K562 (cell line): ENCODE measurements at regions not wholly inside any gene's neighbourhood (a gene's known extent, or its start where the extent isn't known, plus 50 kb on each side); places are given as distances from the start of the nearest gene placed in this dataset.

Source experiments
- ATAC-seq: fragments of 200-7000 bp; cut with Tn5 transposase; 3 replicates; pipeline ENCODE4 v1.9.1; 2020; ENCODE audit warnings: moderate library complexity
- BruUV-seq: library from RNA; stranded (reverse); fragments of 400-500 nt; replicated peaks from 2 replicates; lab custom pipeline; 2021; lab: Mats Ljungman, UMichigan
- CTCF ChIA-PET: fragments of 300-600 bp; formaldehyde crosslinking; extraction: SDS; loops from one replicate; lab custom pipeline; 2021; ENCODE audit warnings: low intra/inter-chr PET ratio; lab: Yijun Ruan, JAX
- POLR2A ChIA-PET: fragments of 300-600, 350-650 bp; sonication (Branson Sonifier 250); formaldehyde crosslinking; extraction: SDS; loops from one replicate; lab custom pipeline; 2021; ENCODE audit warnings: antibody characterized with exemption, inconsistent platforms; lab: Yijun Ruan, JAX
- DNase-seq, 4 experiments: peaks; one replicate each; pipeline versions ENCODE4 v3.0.0 to v3.0.0-alpha.2; 2011 to 2018; ENCODE audit warnings: low spot score in 3 of 4, mixed read lengths in 3 of 4; ENCODE audit errors: extremely low read depth in 1 of 4
- FAIRE-seq: peaks from 2 replicates; lab custom pipeline; 2011; peaks lifted over from hg19 to GRCh38; lab: Jason Lieb, UNC
- H2AFZ ChIP-seq: 2 replicates; pipeline ENCODE4 v1.6.0; 2011; ENCODE audit warnings: low read depth, low read length, control low read depth, inconsistent platforms
- H3K27ac ChIP-seq: fragments of 200-600 bp; 3 replicates; pipeline ENCODE4 v1.8.0; 2011; ENCODE audit warnings: low read depth, mild to moderate bottlenecking, control low read depth, inconsistent platforms, low read length, moderate library complexity, mixed read lengths; ENCODE audit errors: extremely low read depth
- H3K27me3 ChIP-seq, 2 experiments: fragments of 300-600 bp in 1 of 2; 2 replicates in 1 of 2; 3 replicates in 1 of 2; pipeline versions ENCODE4 v1.6.0 to v1.8.0; 2011; ENCODE audit warnings: inconsistent platforms in 2 of 2, low read length in 2 of 2, mild to moderate bottlenecking in 1 of 2, mixed read lengths in 1 of 2, moderate library complexity in 1 of 2; ENCODE audit not compliant: control insufficient read depth in 2 of 2, insufficient read depth in 2 of 2
- H3K36me3 ChIP-seq: fragments of 300-600 bp; 3 replicates; pipeline ENCODE4 v1.8.0; 2011; ENCODE audit warnings: mild to moderate bottlenecking, low read length, inconsistent platforms; ENCODE audit not compliant: control insufficient read depth, insufficient read depth
- H3K4me1 ChIP-seq, 2 experiments: fragments of 200-600 bp in 1 of 2; replicated peaks in 1 of 2; 2 replicates in 1 of 2; 3 replicates in 1 of 2; pipeline versions ENCODE4 v1.5.1 to v1.8.0; 2011; ENCODE audit warnings: inconsistent platforms in 2 of 2, low read length in 2 of 2, mild to moderate bottlenecking in 1 of 2, mixed read lengths in 1 of 2, moderate library complexity in 1 of 2; ENCODE audit not compliant: control insufficient read depth in 2 of 2, insufficient read depth in 2 of 2
- H3K4me2 ChIP-seq: 2 replicates; pipeline ENCODE4 v1.6.1; 2011; ENCODE audit warnings: low read length, control low read depth, inconsistent platforms, mixed read lengths; ENCODE audit not compliant: insufficient read depth
- H3K4me3 ChIP-seq: fragments of 200-600 bp; sonication (generic), shearing (Covaris generic); 2 replicates; pipeline ENCODE4 v1.5.1; 2016; ENCODE audit warnings: control low read depth, inconsistent platforms
- H3K79me2 ChIP-seq: fragments of 200-600 bp; 3 replicates; pipeline ENCODE4 v1.8.0; 2011; ENCODE audit warnings: low read length, inconsistent platforms; ENCODE audit not compliant: control insufficient read depth, insufficient read depth
- H3K9ac ChIP-seq, 2 experiments: 2 replicates each; pipeline versions ENCODE4 v1.6.0 to v1.6.1; 2011; ENCODE audit warnings: low read depth in 2 of 2, low read length in 2 of 2, control low read depth in 1 of 2, inconsistent platforms in 1 of 2, mild to moderate bottlenecking in 1 of 2, mixed read lengths in 1 of 2; ENCODE audit not compliant: insufficient read depth in 1 of 2
- H3K9me1 ChIP-seq: one replicate; pipeline ENCODE4 v1.6.0; 2011; ENCODE audit warnings: inconsistent platforms, mild to moderate bottlenecking, low read length, moderate library complexity; ENCODE audit not compliant: control insufficient read depth, insufficient read depth
- H3K9me3 ChIP-seq: replicated peaks from 2 replicates; pipeline ENCODE4 v1.5.1; 2011; ENCODE audit warnings: low read depth, low read length, inconsistent platforms; ENCODE audit not compliant: control insufficient read depth, insufficient read depth
- H4K20me1 ChIP-seq: replicated peaks from 2 replicates; pipeline ENCODE4 v1.6.1; 2011; ENCODE audit warnings: low read length, inconsistent platforms, mixed read lengths; ENCODE audit not compliant: control insufficient read depth, insufficient read depth
- ARID1B ChIP-seq: fragments of 450-650 bp; IDR thresholded peaks from 2 replicates; pipeline ENCODE4 v1.6.1; 2016; ENCODE audit warnings: antibody characterized with exemption, mild to moderate bottlenecking, inconsistent platforms
- CCNT2 ChIP-seq: IDR thresholded peaks from 2 replicates; pipeline ENCODE4 v1.6.1; 2011; ENCODE audit warnings: borderline replicate concordance, low read depth, mild to moderate bottlenecking, moderate library complexity, mixed read lengths, low read length; ENCODE audit not compliant: insufficient read length; ENCODE audit errors: extremely low read depth
- CTBP1 ChIP-seq: fragments of 450-650 bp; IDR thresholded peaks from 2 replicates; pipeline ENCODE4 v1.6.1; 2016; ENCODE audit warnings: borderline replicate concordance
- HNRNPLL ChIP-seq: fragments of 200-400 bp; formaldehyde crosslinking; IDR thresholded peaks from 2 replicates; pipeline ENCODE4 v1.6.1; 2017; ENCODE audit warnings: low read length, low read depth, mild to moderate bottlenecking; ENCODE audit not compliant: poor library complexity, severe bottlenecking
- IFI16 ChIP-seq: fragments of 250-450 bp; sonication (Bioruptor Pico); IDR thresholded peaks from 2 replicates; pipeline ENCODE4 v2.1.2; 2022; ENCODE audit warnings: mild to moderate bottlenecking, inconsistent platforms
- KDM1A ChIP-seq, 2 experiments: fragments of 450-650 bp; IDR thresholded peaks; 2 replicates each; pipeline ENCODE4 v1.6.1; 2016; ENCODE audit warnings: mild to moderate bottlenecking in 2 of 2
- MYC ChIP-seq, 2 experiments: fragments of 250-450 bp in 1 of 2; sonication (Bioruptor Pico) in 1 of 2; IDR thresholded peaks; 2 replicates each; pipeline versions ENCODE4 v1.5.1 to v1.6.1; 2012 to 2021; ENCODE audit warnings: low read depth in 2 of 2, borderline replicate concordance in 1 of 2, improper control_type of control experiment in 1 of 2, low read length in 1 of 2, mild to moderate bottlenecking in 1 of 2, moderate library complexity in 1 of 2
- NR1H2 ChIP-seq: sonication (generic); formaldehyde crosslinking; IDR thresholded peaks from 2 replicates; pipeline ENCODE4 v1.4.0; 2020; ENCODE audit warnings: mild to moderate bottlenecking, missing genetic modification reagents
- POLR2AphosphoS5 ChIP-seq: IDR thresholded peaks from 2 replicates; pipeline ENCODE4 v1.6.1; 2011; ENCODE audit warnings: mild to moderate bottlenecking, low read depth, low read length, moderate library complexity; ENCODE audit not compliant: control insufficient read depth, insufficient read depth
- POLR3G ChIP-seq: IDR thresholded peaks from 2 replicates; pipeline ENCODE4 v1.6.1; 2011; ENCODE audit not compliant: insufficient read length, insufficient replicate concordance; ENCODE audit errors: extremely low read depth
- PURB ChIP-seq: sonication (generic); formaldehyde crosslinking; IDR thresholded peaks from 2 replicates; pipeline ENCODE4 v1.9.0; 2021; ENCODE audit warnings: low read depth, mild to moderate bottlenecking, missing genetic modification reagents
- SMC3 ChIP-seq: conservative IDR thresholded peaks from 2 replicates; pipeline ENCODE4 v1.6.1; 2011; ENCODE audit warnings: low read depth, low read length, improper control_type of control experiment; ENCODE audit not compliant: insufficient read depth
- ZFP36 ChIP-seq: fragments of 150-350 bp; IDR thresholded peaks from 2 replicates; pipeline ENCODE4 v1.6.1; 2018; ENCODE audit warnings: low read length, low read depth; ENCODE audit not compliant: partially characterized antibody
- in situ Hi-C: fragments of 300-500 bp; cut with MboI; formaldehyde crosslinking; loops from 4 replicates; pipeline ENCODE4 v1.15.0; 2018; ENCODE audit warnings: inconsistent platforms, mixed read lengths
- intact Hi-C: fragments of 100-400 bp; cut with micrococcal nuclease; formaldehyde crosslinking; loops from 2 replicates; pipeline ENCODE4 v1.14.2; 2022
- TF ChIP-seq, protein P1 (sequence below): sonication (generic); formaldehyde crosslinking; IDR thresholded peaks from 2 replicates; pipeline ENCODE4 v1.8.0; 2022; ENCODE audit warnings: missing genetic modification reagents, mild to moderate bottlenecking, moderate library complexity, borderline replicate concordance
- TF ChIP-seq, protein P2 (sequence below): fragments of 250-450 bp; sonication (Bioruptor Pico); IDR thresholded peaks from 2 replicates; pipeline ENCODE4 v1.8.0; 2021; ENCODE audit warnings: mild to moderate bottlenecking, moderate library complexity
- TF ChIP-seq, protein P3 (sequence below): sonication (generic); formaldehyde crosslinking; IDR thresholded peaks from 2 replicates; pipeline ENCODE4 v1.8.0; 2023; ENCODE audit warnings: mild to moderate bottlenecking, missing genetic modification reagents

DNA sequence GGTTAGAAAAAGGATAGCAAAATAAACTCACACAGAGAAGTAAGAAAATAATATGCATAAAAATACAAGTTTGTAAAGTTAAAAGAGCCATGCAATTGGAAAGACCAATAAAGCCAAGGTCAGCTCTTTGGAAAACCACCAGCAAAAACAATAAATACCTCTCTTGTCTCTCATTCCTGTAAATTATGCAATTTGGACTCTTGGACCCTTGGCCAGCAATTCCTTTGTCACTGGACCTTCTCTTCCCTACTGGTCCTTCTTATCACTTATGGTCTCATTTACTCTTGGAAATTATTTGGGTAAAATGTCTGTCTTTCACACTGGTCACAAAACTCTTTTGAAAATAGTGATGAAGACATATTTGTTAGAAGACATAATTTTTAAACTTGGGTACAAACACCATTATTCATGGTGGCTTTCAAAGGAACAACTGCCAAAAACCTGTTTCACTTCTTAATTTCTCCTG, 379.5 kb downstream of the TMEM232 start:
- in situ Hi-C loops: no loop called here
- no peaks in the 10 kb centered on the region for H4K20me1 ChIP-seq
- no peaks in the 10 kb centered on the region for H3K36me3 ChIP-seq
- no peaks in the 10 kb centered on the region for H3K4me1 ChIP-seq
- FAIRE-seq (no peak), ATAC-seq (no peak), DNase-seq (no peak)
- CTCF ChIA-PET: no interaction called here
- H3K27ac ChIP-seq: no peak overlapping the region
- H3K27me3 ChIP-seq: no peaks in the 10 kb centered on the region
- no peak overlapping the region for H3K4me2 ChIP-seq
- POLR2A ChIA-PET: no interaction called here
- H3K9me1 ChIP-seq: no peaks in the 10 kb centered on the region
- no peaks in the 10 kb centered on the region for H3K79me2 ChIP-seq
- TF ChIP-seq IFI16 (CRISPR knock-in tag) (no peak), HNRNPLL (no peak), MYC (IDR thresholded peaks at IDR 0.05; ENCODE audit: low read depth, low read length) (no peak), MYC (CRISPR knock-in tag; IDR thresholded peaks at IDR 0.05; ENCODE audit: borderline replicate concordance, low read depth) (no peak), CTBP1 (no peak), POLR2AphosphoS5 (no peak), CCNT2 (no peak), SMC3 (no peak), PURB (no peak), NR1H2 (CRISPR knock-in tag) (no peak), ZFP36 (no peak), ARID1B (no peak), POLR3G (no peak), KDM1A (IDR thresholded peaks at IDR 0.05) (no peak)
- TF ChIP-seq, protein P1, sequence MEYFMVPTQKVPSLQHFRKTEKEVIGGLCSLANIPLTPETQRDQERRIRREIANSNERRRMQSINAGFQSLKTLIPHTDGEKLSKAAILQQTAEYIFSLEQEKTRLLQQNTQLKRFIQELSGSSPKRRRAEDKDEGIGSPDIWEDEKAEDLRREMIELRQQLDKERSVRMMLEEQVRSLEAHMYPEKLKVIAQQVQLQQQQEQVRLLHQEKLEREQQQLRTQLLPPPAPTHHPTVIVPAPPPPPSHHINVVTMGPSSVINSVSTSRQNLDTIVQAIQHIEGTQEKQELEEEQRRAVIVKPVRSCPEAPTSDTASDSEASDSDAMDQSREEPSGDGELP (CRISPR knock-in tag): no peak
- TF ChIP-seq, protein P2, sequence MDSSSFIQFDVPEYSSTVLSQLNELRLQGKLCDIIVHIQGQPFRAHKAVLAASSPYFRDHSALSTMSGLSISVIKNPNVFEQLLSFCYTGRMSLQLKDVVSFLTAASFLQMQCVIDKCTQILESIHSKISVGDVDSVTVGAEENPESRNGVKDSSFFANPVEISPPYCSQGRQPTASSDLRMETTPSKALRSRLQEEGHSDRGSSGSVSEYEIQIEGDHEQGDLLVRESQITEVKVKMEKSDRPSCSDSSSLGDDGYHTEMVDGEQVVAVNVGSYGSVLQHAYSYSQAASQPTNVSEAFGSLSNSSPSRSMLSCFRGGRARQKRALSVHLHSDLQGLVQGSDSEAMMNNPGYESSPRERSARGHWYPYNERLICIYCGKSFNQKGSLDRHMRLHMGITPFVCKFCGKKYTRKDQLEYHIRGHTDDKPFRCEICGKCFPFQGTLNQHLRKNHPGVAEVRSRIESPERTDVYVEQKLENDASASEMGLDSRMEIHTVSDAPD (CRISPR knock-in tag): no peak
- TF ChIP-seq, protein P3, sequence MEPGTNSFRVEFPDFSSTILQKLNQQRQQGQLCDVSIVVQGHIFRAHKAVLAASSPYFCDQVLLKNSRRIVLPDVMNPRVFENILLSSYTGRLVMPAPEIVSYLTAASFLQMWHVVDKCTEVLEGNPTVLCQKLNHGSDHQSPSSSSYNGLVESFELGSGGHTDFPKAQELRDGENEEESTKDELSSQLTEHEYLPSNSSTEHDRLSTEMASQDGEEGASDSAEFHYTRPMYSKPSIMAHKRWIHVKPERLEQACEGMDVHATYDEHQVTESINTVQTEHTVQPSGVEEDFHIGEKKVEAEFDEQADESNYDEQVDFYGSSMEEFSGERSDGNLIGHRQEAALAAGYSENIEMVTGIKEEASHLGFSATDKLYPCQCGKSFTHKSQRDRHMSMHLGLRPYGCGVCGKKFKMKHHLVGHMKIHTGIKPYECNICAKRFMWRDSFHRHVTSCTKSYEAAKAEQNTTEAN (CRISPR knock-in tag): no peak
- intact Hi-C loops: no loop called here
- no peak overlapping the region for H3K9ac ChIP-seq
- BruUV-seq: no TSS peak
- no peaks in the 10 kb centered on the region for H3K9me3 ChIP-seq
- H3K4me3 ChIP-seq: no peak overlapping the region
- H2AFZ ChIP-seq: no peak overlapping the region
